Retina (tissue), 1 donor: ENCODE measurements at regions not wholly inside any gene's neighbourhood (a gene's known extent, or its start where the extent isn't known, plus 50 kb on each side); places are given as distances from the start of the nearest gene placed in this dataset.
A peak's percentile ranks its signal among the peaks of the same experiment; 100 is the strongest.
"Not testable (repeated sequence)": the region's sequence is repeated elsewhere in the genome, so short reads cannot be mapped to it uniquely, and the experiment has no call there.

Experiments used
- DNase-seq: peaks from one replicate; pipeline ENCODE4 v3.0.0-alpha.2; 2016

- no peak for DNase-seq
Observed at GRCh38 chr6:9057937-9058336, 622.6 kb upstream of the SLC35B3 start.

- no peak for DNase-seq
Observed at GRCh38 chr6:9056556-9056955, 621.2 kb upstream of the SLC35B3 start.

GRCh38 chr6:9044426-9044825 lies 609.1 kb upstream of the SLC35B3 start:
- no peak for DNase-seq

DNA sequence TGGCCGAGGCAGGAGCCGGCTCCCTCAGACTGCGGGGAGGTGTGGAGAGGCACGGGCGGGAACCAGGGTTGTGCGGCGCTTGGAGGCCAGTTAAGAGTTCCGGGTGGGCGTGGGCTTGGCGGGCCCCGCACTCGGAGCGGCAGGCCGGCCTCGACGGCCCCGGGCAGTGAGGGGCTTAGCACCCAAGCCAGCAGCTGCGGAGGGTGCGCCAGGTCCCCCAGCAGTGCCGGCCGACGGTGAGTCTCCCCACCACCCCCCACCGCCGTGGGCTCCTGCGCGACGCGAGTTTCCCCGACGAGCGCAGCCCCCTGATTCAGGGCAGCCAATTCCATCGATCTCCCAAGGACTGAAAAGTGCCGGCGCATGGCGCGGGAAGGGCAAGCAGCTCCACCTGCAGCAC lies 605.4 kb upstream of the SLC35B3 start:
- DNase-seq: no peak

DNA sequence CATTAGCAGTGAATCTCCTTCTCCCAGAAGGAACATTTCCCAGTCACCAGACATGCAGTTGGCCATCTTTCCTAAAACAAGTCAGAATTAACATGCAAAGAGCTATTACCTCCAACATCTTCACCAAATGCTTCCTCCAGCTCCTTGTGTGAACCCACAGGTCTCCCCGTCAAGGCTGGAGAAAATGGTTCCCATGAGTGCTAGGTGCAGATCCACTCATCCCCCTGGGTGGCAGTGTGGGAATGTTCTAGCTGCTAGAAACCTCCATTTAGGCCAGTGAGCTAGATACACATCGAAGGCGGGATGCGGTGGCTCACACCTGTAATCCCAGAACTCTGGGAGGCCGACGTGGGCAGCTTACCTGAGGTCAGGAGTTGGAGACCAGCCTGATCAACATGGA lies 603.9 kb upstream of the SLC35B3 start:
- DNase-seq: no peak

DNA sequence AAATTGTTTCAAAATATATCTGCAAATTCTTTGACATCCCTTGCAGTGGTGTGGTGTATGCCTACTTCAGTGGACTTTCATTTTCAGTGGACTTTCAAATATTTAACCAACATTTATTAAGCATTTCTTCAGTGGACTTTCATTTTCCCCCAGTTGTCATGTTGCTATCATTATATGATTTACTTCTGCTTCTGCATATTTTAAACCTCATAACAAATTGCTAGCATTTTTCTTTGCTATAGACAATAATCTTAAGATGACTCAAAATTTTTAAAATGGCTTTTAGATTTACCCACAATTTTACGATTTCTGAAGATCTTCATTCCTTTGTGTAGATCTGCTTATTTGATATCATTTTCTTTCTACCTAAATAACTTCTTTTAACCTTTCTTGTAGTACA lies 592.7 kb upstream of the SLC35B3 start:
- DNase-seq: no peak

GRCh38 chr6:9025796-9026394 lies 590.5 kb upstream of the SLC35B3 start:
- no peak for DNase-seq

GRCh38 chr6:9025228-9025627 lies 589.9 kb upstream of the SLC35B3 start:
- DNase-seq: no peak

- not testable (repeated sequence) for DNase-seq
Observed at GRCh38 chr6:9024246-9024645, 588.9 kb upstream of the SLC35B3 start.

DNA sequence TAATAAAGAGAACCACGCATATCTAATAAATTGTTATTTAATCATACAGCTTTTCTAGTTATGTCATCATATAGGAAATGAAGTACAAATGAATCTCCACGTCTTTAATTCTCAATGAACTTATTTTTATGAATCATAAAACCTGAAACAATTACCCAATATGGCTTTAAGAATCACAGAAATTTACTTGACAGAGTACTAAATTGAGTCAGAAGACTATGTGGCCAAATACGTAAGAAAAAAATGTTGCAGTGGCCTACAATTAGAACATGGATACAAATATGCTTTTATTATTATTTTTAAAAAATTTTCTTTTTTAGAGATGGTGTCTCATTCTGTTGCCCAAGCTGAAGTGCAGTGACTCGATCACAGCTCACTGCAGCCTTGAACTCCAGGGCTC lies 584.7 kb upstream of the SLC35B3 start:
- no peak for DNase-seq

DNA sequence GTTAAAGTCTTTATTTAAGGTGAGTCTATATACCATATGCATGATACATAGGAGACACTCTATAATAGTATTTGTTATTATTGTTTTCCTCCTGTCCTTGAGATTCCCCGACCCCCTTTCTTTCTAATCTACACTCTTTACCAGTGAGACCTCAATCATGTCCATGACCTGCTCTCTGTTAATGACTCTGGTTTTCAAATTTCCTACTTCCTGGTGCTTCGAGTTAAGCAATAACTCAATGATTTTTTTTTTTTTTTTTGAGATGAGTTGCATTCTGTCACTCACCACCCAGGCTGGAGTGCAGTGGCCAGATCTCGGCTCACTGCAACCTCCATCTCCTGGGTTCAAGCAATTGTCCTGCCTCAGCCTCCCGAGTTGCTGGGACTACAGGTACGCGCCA lies 574.6 kb upstream of the SLC35B3 start:
- DNase-seq: no peak

- no peak for DNase-seq
Observed at GRCh38 chr6:9007027-9007426, 571.7 kb upstream of the SLC35B3 start.

- DNase-seq: no peak
Observed at GRCh38 chr6:9002833-9003232, 567.5 kb upstream of the SLC35B3 start.

DNA sequence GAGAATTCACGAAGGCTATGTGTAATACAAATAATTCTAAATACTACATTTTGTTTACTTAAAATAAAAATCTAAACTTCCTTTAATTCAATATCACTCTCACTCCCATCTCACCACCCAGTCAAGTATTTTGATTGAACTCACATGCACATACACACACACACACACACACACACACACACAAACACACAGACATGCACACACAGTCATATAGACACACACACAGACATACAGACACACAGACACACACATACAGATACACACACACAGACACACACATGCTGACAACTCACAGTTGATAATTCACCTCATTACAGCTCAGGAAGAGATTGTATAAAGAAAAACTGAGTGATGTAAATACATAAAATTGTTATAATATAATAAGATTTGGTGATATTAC lies 559.8 kb upstream of the SLC35B3 start:
- DNase-seq: no peak

DNA sequence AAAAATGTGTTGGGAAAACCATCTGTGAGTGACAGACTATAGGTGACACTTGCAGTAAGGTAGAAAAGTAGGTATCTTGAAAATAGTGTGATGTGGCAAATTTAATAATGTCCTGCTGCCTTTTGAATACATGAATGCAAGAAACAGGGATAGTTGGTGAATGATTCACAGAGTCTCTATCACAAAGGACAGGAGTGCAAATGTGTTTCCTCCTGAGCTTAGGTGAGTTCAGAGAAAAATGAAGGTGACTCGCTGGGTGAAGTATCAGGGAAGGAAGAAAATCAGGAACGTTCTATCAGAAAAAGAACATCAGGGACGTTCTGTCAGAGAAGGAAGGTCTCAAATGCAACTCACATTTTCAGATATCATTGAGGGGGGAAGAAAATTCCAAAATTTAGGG lies 557.8 kb upstream of the SLC35B3 start:
- no peak for DNase-seq

GRCh38 chr6:8991844-8992243 lies 556.5 kb upstream of the SLC35B3 start:
- DNase-seq: no peak

GRCh38 chr6:8990075-8990474 lies 554.7 kb upstream of the SLC35B3 start:
- no peak for DNase-seq

DNA sequence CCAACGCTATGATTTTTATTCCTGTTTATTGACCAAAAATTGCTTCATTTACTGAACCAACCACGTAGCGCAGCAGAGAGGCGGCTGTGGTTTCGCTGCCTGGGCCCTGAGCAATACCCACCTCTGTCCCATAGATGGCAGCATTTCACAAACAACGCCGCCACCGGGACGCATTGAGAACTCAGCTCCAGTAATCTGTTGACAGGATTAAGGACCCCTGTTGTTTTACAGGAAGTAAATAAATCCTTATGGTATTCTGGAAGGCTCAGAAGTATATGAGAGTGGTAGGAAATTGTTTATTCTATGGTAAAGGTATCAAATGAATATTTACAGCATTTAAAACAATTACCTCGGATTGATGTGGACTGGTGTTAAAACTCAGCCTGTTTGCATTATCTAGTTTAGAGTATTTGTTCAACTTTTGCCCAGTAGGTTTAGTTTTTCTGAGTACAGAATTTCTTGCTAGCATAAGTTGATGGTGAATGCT lies 547.9 kb upstream of the SLC35B3 start:
- DNase-seq: peak; percentile 87

DNA sequence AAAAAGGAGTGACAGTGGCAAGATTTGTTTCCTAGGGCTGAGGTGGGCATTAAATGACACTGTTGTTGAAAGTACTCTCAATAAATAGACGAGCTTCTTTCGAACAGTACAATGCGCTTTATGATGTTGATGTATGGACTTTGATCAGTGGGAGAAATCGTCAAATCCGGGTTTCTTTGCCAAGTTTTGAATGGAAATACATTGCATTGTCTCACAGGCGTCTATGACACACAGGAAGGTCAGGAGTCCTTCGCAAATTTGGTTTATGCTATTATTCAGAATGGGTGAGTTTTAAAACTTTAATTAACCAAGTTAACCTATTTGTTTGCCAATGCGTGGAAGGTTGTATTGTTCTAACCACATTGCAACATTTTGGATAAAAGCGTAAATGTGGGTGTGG lies 547.3 kb upstream of the SLC35B3 start:
- no peak for DNase-seq

DNA sequence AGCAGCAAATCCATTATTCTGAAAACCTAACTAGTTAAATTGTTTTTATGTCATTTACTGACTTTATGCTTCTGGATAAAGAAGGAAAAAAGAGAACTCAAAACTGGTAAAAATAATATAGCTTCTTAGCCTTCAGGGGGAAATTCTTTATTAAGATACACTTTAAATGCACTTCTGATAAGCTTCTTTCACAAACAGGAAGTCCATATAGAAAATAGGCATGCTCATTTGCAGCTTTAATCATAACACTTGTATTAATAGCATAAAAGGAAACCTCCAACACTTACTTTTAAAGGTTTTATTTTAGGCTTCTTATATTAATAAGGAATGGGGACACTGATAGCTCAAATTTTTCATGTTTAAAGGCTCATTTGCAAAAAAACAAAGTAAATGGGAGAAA lies 538.0 kb upstream of the SLC35B3 start:
- DNase-seq: no peak

GRCh38 chr6:8969747-8970146 lies 534.4 kb upstream of the SLC35B3 start:
- DNase-seq: no peak

DNA sequence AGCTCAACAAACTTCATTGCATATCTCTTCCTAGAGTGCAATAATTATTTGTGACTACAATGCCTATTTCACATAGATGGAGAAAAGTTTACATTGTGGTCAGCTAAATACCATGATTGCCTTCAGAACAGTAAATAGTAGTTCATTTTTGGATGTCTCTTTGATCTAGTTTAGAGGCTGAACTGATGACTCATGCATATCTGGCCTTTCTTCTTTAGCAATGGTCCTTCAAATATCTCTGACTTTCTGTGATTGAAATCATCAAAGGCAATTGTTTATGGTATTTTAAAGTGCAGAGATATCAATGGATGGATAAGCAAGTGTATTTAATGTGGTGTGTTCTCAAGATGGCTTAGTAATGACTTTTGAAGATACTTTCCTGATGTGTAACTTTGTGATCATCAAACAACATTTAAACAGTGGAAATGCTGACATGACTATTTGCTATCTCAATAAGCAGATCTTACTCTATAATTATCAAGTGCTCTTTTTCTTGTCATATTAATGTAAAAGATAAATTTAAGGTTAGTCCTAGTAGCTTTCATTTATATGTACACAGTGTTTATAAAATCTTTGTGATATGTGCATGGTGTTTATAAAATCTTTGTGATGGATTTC lies 523.7 kb upstream of the SLC35B3 start:
- DNase-seq: no peak

GRCh38 chr6:8953310-8953709 lies 518.0 kb upstream of the SLC35B3 start:
- DNase-seq: no peak

- DNase-seq: no peak
Observed at GRCh38 chr6:8948733-8949132, 513.4 kb upstream of the SLC35B3 start.

- no peak for DNase-seq
Observed at GRCh38 chr6:8947900-8948299, 512.6 kb upstream of the SLC35B3 start.
